Liver (tissue), 7 donors: ENCODE measurements at regions not wholly inside any gene's neighbourhood (a gene's known extent, or its start where the extent isn't known, plus 50 kb on each side); places are given as distances from the start of the nearest gene placed in this dataset.

Experiments used
- DNase-seq: peaks from one replicate; pipeline ENCODE4 v3.0.0-alpha.2; 2017; ENCODE audit warnings: low spot score
- H3K27ac ChIP-seq, 2 donors: one replicate each; pipeline ENCODE4 v1.7.0; 2013; ENCODE audit warnings: inconsistent platforms in 2 of 2, low read length in 2 of 2, control low read depth in 1 of 2, low read depth in 1 of 2, mild to moderate bottlenecking in 1 of 2
- H3K27me3 ChIP-seq, 4 donors: one replicate each; pipeline versions ENCODE4 v1.6.1 to v1.7.0; 2013; ENCODE audit warnings: low read length in 3 of 4, inconsistent platforms in 1 of 4, mild to moderate bottlenecking in 1 of 4, moderate library complexity in 1 of 4; ENCODE audit not compliant: control insufficient read depth in 4 of 4, insufficient read depth in 4 of 4
- H3K36me3 ChIP-seq, 4 donors: one replicate each; pipeline versions ENCODE4 v1.6.1 to v1.7.0; 2013; ENCODE audit warnings: low read length in 3 of 4, mild to moderate bottlenecking in 3 of 4, low read depth in 1 of 4, moderate library complexity in 1 of 4; ENCODE audit not compliant: control insufficient read depth in 4 of 4, insufficient read depth in 3 of 4
- H3K4me1 ChIP-seq, 4 donors: one replicate each; pipeline versions ENCODE4 v1.6.1 to v1.7.0; 2013; ENCODE audit warnings: low read length in 3 of 4, mild to moderate bottlenecking in 3 of 4, moderate library complexity in 1 of 4; ENCODE audit not compliant: control insufficient read depth in 4 of 4, insufficient read depth in 4 of 4
- H3K4me3 ChIP-seq, 3 donors: one replicate each; pipeline versions ENCODE4 v1.6.1 to v1.7.0; 2013; ENCODE audit warnings: low read length in 3 of 3, control low read depth in 1 of 3, low read depth in 1 of 3, mild to moderate bottlenecking in 1 of 3
- H3K9ac ChIP-seq, 2 donors: one replicate each; pipeline ENCODE4 v1.7.0; 2013; ENCODE audit warnings: low read length in 2 of 2, mild to moderate bottlenecking in 2 of 2, moderate library complexity in 2 of 2, control low read depth in 1 of 2, low read depth in 1 of 2
- H3K9me3 ChIP-seq, 4 donors: one replicate each; pipeline versions ENCODE4 v1.6.1 to v1.7.0; 2013; ENCODE audit warnings: low read length in 3 of 4; ENCODE audit not compliant: control insufficient read depth in 4 of 4
- EGR1 ChIP-seq, 2 donors: IDR thresholded peaks; 2 replicates each; pipeline ENCODE4 v1.6.1; 2016 to 2018; ENCODE audit warnings: antibody characterized with exemption in 2 of 2, low read depth in 2 of 2
- FOXA1 ChIP-seq: IDR thresholded peaks from 2 replicates; pipeline ENCODE4 v1.6.1; 2016; ENCODE audit warnings: antibody characterized with exemption
- GABPA ChIP-seq, 2 donors: IDR thresholded peaks in 1 of 2; conservative IDR thresholded peaks in 1 of 2; 2 replicates each; pipeline ENCODE4 v1.6.1; 2016; ENCODE audit warnings: antibody characterized with exemption in 2 of 2, mild to moderate bottlenecking in 1 of 2, moderate library complexity in 1 of 2
- HNF4A ChIP-seq, 2 donors: conservative IDR thresholded peaks; 2 replicates each; pipeline ENCODE4 v1.6.1; 2016; ENCODE audit warnings: antibody characterized with exemption in 2 of 2, mild to moderate bottlenecking in 2 of 2
- JUND ChIP-seq, 2 donors: IDR thresholded peaks; 2 replicates each; pipeline ENCODE4 v1.6.1; 2016; ENCODE audit warnings: antibody characterized with exemption in 2 of 2
- MAX ChIP-seq: IDR thresholded peaks from 2 replicates; pipeline ENCODE4 v1.6.1; 2016; ENCODE audit warnings: antibody characterized with exemption
- NR2F2 ChIP-seq: IDR thresholded peaks from 2 replicates; pipeline ENCODE4 v1.6.1; 2016; ENCODE audit warnings: antibody characterized with exemption
- RAD21 ChIP-seq, 2 donors: IDR thresholded peaks; 2 replicates each; pipeline ENCODE4 v1.6.1; 2016; ENCODE audit warnings: antibody characterized with exemption in 2 of 2, mild to moderate bottlenecking in 2 of 2
- RXRA ChIP-seq, 2 donors: IDR thresholded peaks; 2 replicates each; pipeline ENCODE4 v1.6.1; 2017 to 2018; ENCODE audit warnings: antibody characterized with exemption in 2 of 2, mild to moderate bottlenecking in 1 of 2
- SP1 ChIP-seq: IDR thresholded peaks from 2 replicates; pipeline ENCODE4 v1.6.1; 2018; ENCODE audit warnings: antibody characterized with exemption, mild to moderate bottlenecking
- TAF1 ChIP-seq: conservative IDR thresholded peaks from 2 replicates; pipeline ENCODE4 v1.6.1; 2016; ENCODE audit warnings: antibody characterized with exemption, mild to moderate bottlenecking
- YY1 ChIP-seq: IDR thresholded peaks from 2 replicates; pipeline ENCODE4 v1.6.1; 2016; ENCODE audit warnings: antibody characterized with exemption, mild to moderate bottlenecking
- TF ChIP-seq, protein P1 (sequence below): IDR thresholded peaks from 2 replicates; pipeline ENCODE4 v1.6.1; 2016; ENCODE audit warnings: antibody characterized with exemption, mild to moderate bottlenecking
- TF ChIP-seq, protein P2 (sequence below): fragments of 150-350 bp; IDR thresholded peaks from 2 replicates; pipeline ENCODE4 v1.5.1; 2017; ENCODE audit warnings: improper control_type of control experiment, low read depth, low read length; ENCODE audit not compliant: missing input control
- TF ChIP-seq, protein P3 (sequence below): IDR thresholded peaks from 2 replicates; pipeline ENCODE4 v1.6.1; 2016; ENCODE audit warnings: antibody characterized with exemption
- TF ChIP-seq, protein P4 (sequence below): IDR thresholded peaks from 2 replicates; pipeline ENCODE4 v1.6.1; 2016; ENCODE audit warnings: antibody characterized with exemption
- donor health status: healthy.
- donor health status: healthy.
- donor health status: healthy.
- donor health status: healthy.

DNA sequence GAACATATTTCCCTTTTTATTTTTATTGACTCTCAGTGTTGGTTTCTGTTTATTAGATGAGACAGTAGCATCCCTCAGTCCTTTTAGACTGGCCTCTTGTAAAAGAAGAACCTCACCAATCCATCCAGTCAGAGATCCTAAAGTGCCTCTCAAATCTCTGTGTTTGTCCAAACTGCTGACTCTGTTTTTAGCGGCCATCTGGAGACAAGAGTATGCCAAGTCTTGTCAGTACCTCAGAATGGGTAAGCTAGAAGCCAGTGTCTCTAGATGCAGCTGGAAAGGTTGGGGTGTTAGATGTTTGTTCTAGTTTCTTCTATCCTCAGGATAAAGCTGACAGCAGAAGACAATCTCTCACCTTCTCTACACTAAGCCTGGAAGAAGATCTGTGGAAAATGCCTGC is 537.7 kb upstream of the ZNF385D start (continued):
- TF ChIP-seq, protein P1, sequence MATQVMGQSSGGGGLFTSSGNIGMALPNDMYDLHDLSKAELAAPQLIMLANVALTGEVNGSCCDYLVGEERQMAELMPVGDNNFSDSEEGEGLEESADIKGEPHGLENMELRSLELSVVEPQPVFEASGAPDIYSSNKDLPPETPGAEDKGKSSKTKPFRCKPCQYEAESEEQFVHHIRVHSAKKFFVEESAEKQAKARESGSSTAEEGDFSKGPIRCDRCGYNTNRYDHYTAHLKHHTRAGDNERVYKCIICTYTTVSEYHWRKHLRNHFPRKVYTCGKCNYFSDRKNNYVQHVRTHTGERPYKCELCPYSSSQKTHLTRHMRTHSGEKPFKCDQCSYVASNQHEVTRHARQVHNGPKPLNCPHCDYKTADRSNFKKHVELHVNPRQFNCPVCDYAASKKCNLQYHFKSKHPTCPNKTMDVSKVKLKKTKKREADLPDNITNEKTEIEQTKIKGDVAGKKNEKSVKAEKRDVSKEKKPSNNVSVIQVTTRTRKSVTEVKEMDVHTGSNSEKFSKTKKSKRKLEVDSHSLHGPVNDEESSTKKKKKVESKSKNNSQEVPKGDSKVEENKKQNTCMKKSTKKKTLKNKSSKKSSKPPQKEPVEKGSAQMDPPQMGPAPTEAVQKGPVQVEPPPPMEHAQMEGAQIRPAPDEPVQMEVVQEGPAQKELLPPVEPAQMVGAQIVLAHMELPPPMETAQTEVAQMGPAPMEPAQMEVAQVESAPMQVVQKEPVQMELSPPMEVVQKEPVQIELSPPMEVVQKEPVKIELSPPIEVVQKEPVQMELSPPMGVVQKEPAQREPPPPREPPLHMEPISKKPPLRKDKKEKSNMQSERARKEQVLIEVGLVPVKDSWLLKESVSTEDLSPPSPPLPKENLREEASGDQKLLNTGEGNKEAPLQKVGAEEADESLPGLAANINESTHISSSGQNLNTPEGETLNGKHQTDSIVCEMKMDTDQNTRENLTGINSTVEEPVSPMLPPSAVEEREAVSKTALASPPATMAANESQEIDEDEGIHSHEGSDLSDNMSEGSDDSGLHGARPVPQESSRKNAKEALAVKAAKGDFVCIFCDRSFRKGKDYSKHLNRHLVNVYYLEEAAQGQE, result no peak
- TF ChIP-seq YY1 (no peak), MAX (no peak), HNF4A (conservative IDR thresholded peaks at IDR 0.05) (no peak), TAF1 (no peak), EGR1 (IDR thresholded peaks at IDR 0.05; ENCODE audit: low read depth in 2 of 2) (no peak)

GRCh38 chr3:22292681-22293080 is 541.7 kb upstream of the ZNF385D start:
- no peaks in the 10 kb centered on the region for H3K9me3 ChIP-seq
- H3K9ac ChIP-seq, result no peak overlapping the region
- H3K4me1 ChIP-seq, result no peaks in the 10 kb centered on the region
- H3K36me3 ChIP-seq, result no peaks in the 10 kb centered on the region
- no peak overlapping the region for H3K4me3 ChIP-seq
- TF ChIP-seq, protein P2, sequence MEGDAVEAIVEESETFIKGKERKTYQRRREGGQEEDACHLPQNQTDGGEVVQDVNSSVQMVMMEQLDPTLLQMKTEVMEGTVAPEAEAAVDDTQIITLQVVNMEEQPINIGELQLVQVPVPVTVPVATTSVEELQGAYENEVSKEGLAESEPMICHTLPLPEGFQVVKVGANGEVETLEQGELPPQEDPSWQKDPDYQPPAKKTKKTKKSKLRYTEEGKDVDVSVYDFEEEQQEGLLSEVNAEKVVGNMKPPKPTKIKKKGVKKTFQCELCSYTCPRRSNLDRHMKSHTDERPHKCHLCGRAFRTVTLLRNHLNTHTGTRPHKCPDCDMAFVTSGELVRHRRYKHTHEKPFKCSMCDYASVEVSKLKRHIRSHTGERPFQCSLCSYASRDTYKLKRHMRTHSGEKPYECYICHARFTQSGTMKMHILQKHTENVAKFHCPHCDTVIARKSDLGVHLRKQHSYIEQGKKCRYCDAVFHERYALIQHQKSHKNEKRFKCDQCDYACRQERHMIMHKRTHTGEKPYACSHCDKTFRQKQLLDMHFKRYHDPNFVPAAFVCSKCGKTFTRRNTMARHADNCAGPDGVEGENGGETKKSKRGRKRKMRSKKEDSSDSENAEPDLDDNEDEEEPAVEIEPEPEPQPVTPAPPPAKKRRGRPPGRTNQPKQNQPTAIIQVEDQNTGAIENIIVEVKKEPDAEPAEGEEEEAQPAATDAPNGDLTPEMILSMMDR, result no peak
- no peak for TF ChIP-seq GABPA (IDR thresholded peaks at IDR 0.05 in 1 of 2, conservative IDR thresholded peaks at IDR 0.05 in 1 of 2)
- TF ChIP-seq TAF1, result no peak
- TF ChIP-seq NR2F2, result no peak
- TF ChIP-seq HNF4A (conservative IDR thresholded peaks at IDR 0.05), result no peak
- no peak for TF ChIP-seq SP1
- no peak for TF ChIP-seq RXRA (IDR thresholded peaks at IDR 0.05)
- no peak for TF ChIP-seq FOXA1
- no peak for TF ChIP-seq RAD21 (IDR thresholded peaks at IDR 0.05)
- TF ChIP-seq, protein P3, sequence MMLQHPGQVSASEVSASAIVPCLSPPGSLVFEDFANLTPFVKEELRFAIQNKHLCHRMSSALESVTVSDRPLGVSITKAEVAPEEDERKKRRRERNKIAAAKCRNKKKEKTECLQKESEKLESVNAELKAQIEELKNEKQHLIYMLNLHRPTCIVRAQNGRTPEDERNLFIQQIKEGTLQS, result no peak
- no peak for TF ChIP-seq MAX
- TF ChIP-seq, protein P1, result no peak
- TF ChIP-seq YY1, result no peak
- no peak for TF ChIP-seq JUND (IDR thresholded peaks at IDR 0.05)
- TF ChIP-seq, protein P4, sequence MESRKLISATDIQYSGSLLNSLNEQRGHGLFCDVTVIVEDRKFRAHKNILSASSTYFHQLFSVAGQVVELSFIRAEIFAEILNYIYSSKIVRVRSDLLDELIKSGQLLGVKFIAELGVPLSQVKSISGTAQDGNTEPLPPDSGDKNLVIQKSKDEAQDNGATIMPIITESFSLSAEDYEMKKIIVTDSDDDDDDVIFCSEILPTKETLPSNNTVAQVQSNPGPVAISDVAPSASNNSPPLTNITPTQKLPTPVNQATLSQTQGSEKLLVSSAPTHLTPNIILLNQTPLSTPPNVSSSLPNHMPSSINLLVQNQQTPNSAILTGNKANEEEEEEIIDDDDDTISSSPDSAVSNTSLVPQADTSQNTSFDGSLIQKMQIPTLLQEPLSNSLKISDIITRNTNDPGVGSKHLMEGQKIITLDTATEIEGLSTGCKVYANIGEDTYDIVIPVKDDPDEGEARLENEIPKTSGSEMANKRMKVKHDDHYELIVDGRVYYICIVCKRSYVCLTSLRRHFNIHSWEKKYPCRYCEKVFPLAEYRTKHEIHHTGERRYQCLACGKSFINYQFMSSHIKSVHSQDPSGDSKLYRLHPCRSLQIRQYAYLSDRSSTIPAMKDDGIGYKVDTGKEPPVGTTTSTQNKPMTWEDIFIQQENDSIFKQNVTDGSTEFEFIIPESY, result no peak
- H3K27ac ChIP-seq, result no peak overlapping the region
- DNase-seq, result no peak
- H3K27me3 ChIP-seq, result no peaks in the 10 kb centered on the region
